Tibial nerve (tissue), 4 donors: ENCODE measurements at regions not wholly inside any gene's neighbourhood (a gene's known extent, or its start where the extent isn't known, plus 50 kb on each side); places are given as distances from the start of the nearest gene placed in this dataset.

ENCODE experiments used
- DNase-seq, 2 donors: peaks; one replicate each; pipeline ENCODE4 v3.0.0-alpha.2; 2019; ENCODE audit warnings: low spot score in 2 of 2
- H3K27ac ChIP-seq, 4 donors: fragments of 200-600 bp; sonication (generic) in 3 of 4; one replicate each; pipeline ENCODE4 v1.5.1; 2017 to 2019; ENCODE audit warnings: mild to moderate bottlenecking in 1 of 4
- H3K27me3 ChIP-seq, 2 donors: fragments of 200-600 bp; sonication (generic) in 1 of 2; one replicate each; pipeline versions ENCODE4 v1.5.1 to v1.6.0; 2017 to 2019
- H3K36me3 ChIP-seq, 3 donors: fragments of 200-600 bp; sonication (generic); one replicate each; pipeline ENCODE4 v1.5.1; 2018 to 2019
- H3K4me1 ChIP-seq, 4 donors: fragments of 200-600 bp; sonication (generic) in 3 of 4; one replicate each; pipeline ENCODE4 v1.5.1; 2017 to 2019
- H3K4me3 ChIP-seq, 4 donors: fragments of 200-600 bp; sonication (generic) in 3 of 4; one replicate each; pipeline ENCODE4 v1.5.1; 2017 to 2019; ENCODE audit warnings: mild to moderate bottlenecking in 1 of 4, moderate library complexity in 1 of 4
- H3K9me3 ChIP-seq, 4 donors: fragments of 200-600 bp; sonication (generic) in 3 of 4; one replicate each; pipeline ENCODE4 v1.5.1; 2017 to 2019
- EP300 ChIP-seq, 2 donors: sonication (generic); formaldehyde crosslinking; IDR thresholded peaks; one replicate each; pipeline ENCODE4 v1.6.1; 2017; ENCODE audit warnings: antibody characterized with exemption in 2 of 2, mild to moderate bottlenecking in 1 of 2
- POLR2A ChIP-seq, 2 donors: fragments of 450-650 bp; IDR thresholded peaks; one replicate each; pipeline ENCODE4 v1.6.1; 2017; ENCODE audit warnings: antibody characterized with exemption in 2 of 2, mild to moderate bottlenecking in 2 of 2, moderate library complexity in 2 of 2
- WGBS, 2 donors: methylation state at CpG; one replicate each; pipeline ENCODE4 v1.1.5; 2018; 5-methylcytosine and 5-hydroxymethylcytosine counted together
- TF ChIP-seq, protein P1 (sequence below), 5 experiments: fragments of 200-600 bp in 3 of 5; fragments of 450-650 bp in 2 of 5; sonication (generic) in 3 of 5; IDR thresholded peaks; one replicate each; pipeline ENCODE4 v1.5.1; 2016 to 2019; ENCODE audit warnings: antibody characterized with exemption in 5 of 5, mild to moderate bottlenecking in 3 of 5, moderate library complexity in 2 of 5

DNA sequence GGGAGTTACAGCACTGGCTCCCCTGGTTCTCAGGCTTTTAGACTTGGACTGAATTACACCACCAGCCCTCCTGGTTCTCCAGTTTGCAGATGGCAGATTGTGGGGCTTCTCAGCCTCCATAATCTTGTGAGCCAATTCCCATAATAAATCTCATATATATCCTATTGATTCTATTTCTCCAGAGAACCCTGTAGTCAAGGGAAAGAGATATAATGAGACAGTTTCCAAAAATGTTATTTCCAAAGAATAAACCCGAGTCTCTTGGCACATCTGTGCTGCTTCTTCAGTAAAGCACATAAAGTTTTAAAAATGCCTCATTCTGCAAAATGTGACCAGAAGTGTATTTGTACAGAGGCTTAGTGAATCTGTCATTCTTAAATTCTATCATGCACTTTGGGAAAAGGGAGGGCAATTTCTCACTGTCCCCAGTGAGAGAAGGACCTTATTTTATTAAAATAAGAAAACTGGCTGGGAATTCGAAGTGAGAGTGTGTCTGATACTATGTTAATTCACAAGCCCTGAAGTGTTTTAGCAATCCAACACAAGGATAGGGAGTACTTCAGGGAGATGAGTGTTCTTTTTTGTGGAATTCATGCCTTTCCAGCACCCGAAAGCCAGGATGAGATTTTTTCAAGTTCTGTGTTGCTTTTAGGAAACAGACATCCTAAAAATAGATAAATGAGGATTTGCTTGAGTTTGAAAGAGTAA is 282.4 kb upstream of the CHAC2 start:
- H3K27me3 ChIP-seq: no peaks in the 10 kb centered on the region
- peaks cover 0 to 6% (median 0%) of the 10 kb centered on the region in 4 donors for H3K4me1 ChIP-seq
- H3K9me3 ChIP-seq: no peaks in the 10 kb centered on the region
- no peak for TF ChIP-seq EP300 (IDR thresholded peaks at IDR 0.05)
- TF ChIP-seq POLR2A (IDR thresholded peaks at IDR 0.05): no peak
- TF ChIP-seq, protein P1, sequence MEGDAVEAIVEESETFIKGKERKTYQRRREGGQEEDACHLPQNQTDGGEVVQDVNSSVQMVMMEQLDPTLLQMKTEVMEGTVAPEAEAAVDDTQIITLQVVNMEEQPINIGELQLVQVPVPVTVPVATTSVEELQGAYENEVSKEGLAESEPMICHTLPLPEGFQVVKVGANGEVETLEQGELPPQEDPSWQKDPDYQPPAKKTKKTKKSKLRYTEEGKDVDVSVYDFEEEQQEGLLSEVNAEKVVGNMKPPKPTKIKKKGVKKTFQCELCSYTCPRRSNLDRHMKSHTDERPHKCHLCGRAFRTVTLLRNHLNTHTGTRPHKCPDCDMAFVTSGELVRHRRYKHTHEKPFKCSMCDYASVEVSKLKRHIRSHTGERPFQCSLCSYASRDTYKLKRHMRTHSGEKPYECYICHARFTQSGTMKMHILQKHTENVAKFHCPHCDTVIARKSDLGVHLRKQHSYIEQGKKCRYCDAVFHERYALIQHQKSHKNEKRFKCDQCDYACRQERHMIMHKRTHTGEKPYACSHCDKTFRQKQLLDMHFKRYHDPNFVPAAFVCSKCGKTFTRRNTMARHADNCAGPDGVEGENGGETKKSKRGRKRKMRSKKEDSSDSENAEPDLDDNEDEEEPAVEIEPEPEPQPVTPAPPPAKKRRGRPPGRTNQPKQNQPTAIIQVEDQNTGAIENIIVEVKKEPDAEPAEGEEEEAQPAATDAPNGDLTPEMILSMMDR (IDR thresholded peaks at IDR 0.05): no peak
- no peak for DNase-seq
- no peaks in the 10 kb centered on the region for H3K36me3 ChIP-seq
- no peak overlapping the region for H3K27ac ChIP-seq
- 44 to 54% methylated on average over 3 of the region's 3 CpGs for WGBS, 2 donors
- no peak overlapping the region for H3K4me3 ChIP-seq

DNA sequence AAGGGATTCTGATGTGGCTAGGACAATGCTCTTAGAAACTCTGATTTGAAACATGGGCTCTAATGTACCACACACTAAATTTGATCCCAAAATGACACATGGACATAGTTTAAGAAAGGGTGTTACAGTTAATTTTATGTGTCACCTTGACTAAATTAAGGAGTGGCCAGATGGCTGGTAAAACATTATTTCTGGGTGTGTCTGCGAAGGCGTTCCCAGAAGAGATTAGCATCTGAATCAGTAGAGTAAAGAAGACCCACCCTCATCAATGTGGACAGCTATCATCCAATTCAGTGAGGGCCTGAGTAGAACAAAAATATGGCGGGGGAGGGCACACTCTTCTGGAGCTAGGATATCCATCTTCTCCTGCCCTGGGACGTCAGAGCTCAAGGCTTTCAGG is 283.1 kb upstream of the CHAC2 start:
- Histone ChIP-seq H3K36me3 (no peaks in the 10 kb centered on the region), H3K4me3 (no peak overlapping the region), H3K27ac (no peak overlapping the region), H3K4me1 (peaks cover 0 to 6% (median 0%) of the 10 kb centered on the region in 4 donors), H3K27me3 (no peaks in the 10 kb centered on the region), H3K9me3 (no peaks in the 10 kb centered on the region)
- DNase-seq: no peak
- TF ChIP-seq POLR2A (IDR thresholded peaks at IDR 0.05) (no peak), EP300 (IDR thresholded peaks at IDR 0.05) (no peak)
- TF ChIP-seq, protein P1 (IDR thresholded peaks at IDR 0.05): no peak
- WGBS, 2 donors: 93 to 96% methylated on average over 4 of the region's 4 CpGs

DNA sequence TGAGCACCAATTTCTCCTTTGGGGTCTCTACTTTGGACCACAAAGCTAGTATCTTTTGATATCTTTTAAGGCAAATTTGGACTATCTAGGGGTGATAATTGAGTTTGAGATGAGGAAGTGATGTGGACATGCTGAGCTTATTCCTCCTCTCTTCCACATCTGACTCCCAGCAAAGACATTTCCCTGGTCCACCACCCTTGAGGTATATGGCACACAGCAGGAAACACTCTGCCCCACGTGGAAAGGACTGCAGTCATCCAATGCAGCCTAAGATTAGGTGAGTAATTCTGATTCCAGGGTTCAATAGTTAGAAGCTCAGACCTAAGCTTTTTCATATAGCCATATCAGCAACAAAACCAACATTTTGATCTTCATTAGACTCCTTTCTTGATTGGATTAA is 290.1 kb upstream of the CHAC2 start:
- H3K36me3 ChIP-seq: no peaks in the 10 kb centered on the region
- no peak for TF ChIP-seq EP300 (IDR thresholded peaks at IDR 0.05)
- WGBS, 2 donors: 32 to 60% methylated on average over 1 of the region's 1 CpG
- DNase-seq: no peak
- no peaks in the 10 kb centered on the region for H3K9me3 ChIP-seq
- no peak overlapping the region for H3K4me3 ChIP-seq
- H3K27me3 ChIP-seq: no peaks in the 10 kb centered on the region
- no peak overlapping the region for H3K27ac ChIP-seq
- H3K4me1 ChIP-seq: no peaks in the 10 kb centered on the region

DNA sequence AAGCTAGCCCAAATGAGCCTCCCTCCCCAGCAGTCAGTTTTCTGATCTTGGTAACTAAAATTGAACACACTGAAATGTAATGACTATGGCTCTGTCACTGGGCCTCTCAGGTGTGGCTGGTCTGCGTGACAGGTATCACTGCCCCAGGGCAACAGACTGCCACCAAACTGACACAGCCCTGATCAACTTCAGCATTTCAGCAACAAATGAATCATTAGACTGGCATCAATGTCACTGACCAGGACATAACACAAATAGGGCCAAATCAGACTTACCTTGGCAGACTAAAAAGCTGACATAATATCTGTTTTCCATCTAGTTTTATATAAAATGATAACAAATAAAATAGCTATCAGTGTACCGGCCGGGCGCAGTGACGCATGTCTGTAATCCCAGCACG is 290.8 kb upstream of the CHAC2 start:
- no peaks in the 10 kb centered on the region for H3K27me3 ChIP-seq
- no peaks in the 10 kb centered on the region for H3K9me3 ChIP-seq
- H3K36me3 ChIP-seq: no peaks in the 10 kb centered on the region
- 98% methylated on average over 6 of the region's 6 CpGs for WGBS, 2 donors
- TF ChIP-seq POLR2A (IDR thresholded peaks at IDR 0.05) (no peak), EP300 (IDR thresholded peaks at IDR 0.05) (no peak)
- TF ChIP-seq, protein P1 (IDR thresholded peaks at IDR 0.05): no peak
- no peak for DNase-seq
- H3K27ac ChIP-seq: no peak overlapping the region
- no peak overlapping the region for H3K4me3 ChIP-seq
- no peaks in the 10 kb centered on the region for H3K4me1 ChIP-seq

DNA sequence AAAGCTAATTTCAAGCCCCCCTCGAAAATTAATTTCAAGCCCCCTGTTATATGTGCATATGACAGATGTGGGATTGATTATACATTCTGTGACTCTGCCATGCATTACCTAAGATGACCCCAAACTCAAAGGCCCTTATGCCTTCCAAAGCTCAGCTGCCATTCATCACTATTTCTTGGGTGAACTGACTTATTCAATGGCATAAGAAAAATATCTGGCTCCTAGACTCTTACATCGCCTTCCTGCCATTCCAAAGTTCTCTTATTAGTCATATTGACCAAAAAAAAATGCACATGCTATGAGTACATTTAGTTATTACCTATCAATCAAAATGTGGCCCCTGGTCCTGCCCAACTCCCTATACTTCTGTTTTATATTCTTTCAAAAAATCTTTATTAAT is 291.8 kb upstream of the CHAC2 start:
- DNase-seq: no peak
- TF ChIP-seq EP300 (IDR thresholded peaks at IDR 0.05) (no peak), POLR2A (IDR thresholded peaks at IDR 0.05) (no peak)
- TF ChIP-seq, protein P1 (IDR thresholded peaks at IDR 0.05): no peak
- WGBS, 2 donors: 83 to 87% methylated on average over 2 of the region's 2 CpGs
- Histone ChIP-seq H3K27me3 (no peaks in the 10 kb centered on the region), H3K27ac (no peak overlapping the region), H3K9me3 (no peaks in the 10 kb centered on the region), H3K4me3 (no peak overlapping the region), H3K36me3 (no peaks in the 10 kb centered on the region), H3K4me1 (no peaks in the 10 kb centered on the region)
